ENCODE measurements at regions not wholly inside any gene's neighbourhood (a gene's known extent, or its start where the extent isn't known, plus 50 kb on each side); places are given as distances from the start of the nearest gene placed in this dataset.
A peak's percentile ranks its signal among the peaks of the same experiment; 100 is the strongest.

DNA sequence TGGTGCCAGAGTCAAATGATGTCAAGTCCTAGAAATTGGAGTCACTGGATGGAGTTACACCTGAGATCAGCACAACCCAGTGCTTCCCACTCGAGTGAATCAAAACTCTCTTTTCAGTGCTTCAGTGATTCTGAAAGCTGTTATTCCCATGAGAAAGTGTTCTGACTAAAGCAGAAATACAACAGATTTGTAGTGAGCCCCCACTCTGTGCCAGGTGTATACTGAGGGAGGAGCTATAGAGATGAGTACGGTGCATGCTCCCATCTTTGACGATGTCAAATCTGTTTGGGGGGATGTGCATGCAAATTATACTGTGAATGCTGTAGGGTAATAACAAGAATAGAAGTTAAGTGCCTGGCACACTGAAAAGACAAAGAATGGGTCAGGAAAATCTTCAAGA lies 330.2 kb downstream of the HS3ST1 start:
- H3K27me3 ChIP-seq (ENCODE audit: insufficient read depth, low read length): no peaks in the 10 kb centered on the region
- CTCF ChIA-PET (ENCODE audit: partially characterized antibody): no interaction called here
- no peak overlapping the region for H3K27ac ChIP-seq (ENCODE audit: low read depth, low read length)
- no peaks in the 10 kb centered on the region for H3K36me3 ChIP-seq (ENCODE audit: insufficient read depth, low read length)
- intact Hi-C loops (cut with micrococcal nuclease): no loop called here
- POLR2A ChIA-PET (ENCODE audit: partially characterized antibody): interaction anchor here (1.0 kb wide), 1 partner anchor 17 kb away, joined by 3 read pairs; no protein-coding TSS in a partner anchor
- no peak overlapping the region for H3K4me3 Mint-ChIP-seq
- H3K9me3 ChIP-seq (ENCODE audit: control insufficient read depth in 1 of 2, low read length in 2 of 2): no peaks in the 10 kb centered on the region
- no peak overlapping the region for H3K27ac Mint-ChIP-seq
- no peak overlapping the region for H3K4me3 ChIP-seq (ENCODE audit: low read length in 2 of 2)
- H3K4me1 Mint-ChIP-seq: peaks cover 0 to 9% (median under 1%) of the 10 kb centered on the region in 4 donors
- H3K9me3 Mint-ChIP-seq: peaks cover 0 to 5% (median 0%) of the 10 kb centered on the region in 8 donors
- DNase-seq: no peak
- no peaks in the 10 kb centered on the region for H3K4me1 ChIP-seq (ENCODE audit: insufficient read depth, low read length)
- H3K27me3 Mint-ChIP-seq: no peaks in the 10 kb centered on the region
- H3K36me3 Mint-ChIP-seq: no peaks in the 10 kb centered on the region

- DNase-seq: no peak
- no peak overlapping the region for H3K27ac Mint-ChIP-seq
- no peaks in the 10 kb centered on the region for H3K27me3 Mint-ChIP-seq
- ChIA-PET CTCF (ENCODE audit: partially characterized antibody) (no interaction called here), POLR2A (ENCODE audit: partially characterized antibody) (interaction anchor here (1.0 kb wide), 1 partner anchor 18 kb away, joined by 3 read pairs; no protein-coding TSS in a partner anchor)
- Histone ChIP-seq H3K27ac (ENCODE audit: low read depth, low read length) (no peak overlapping the region), H3K4me3 (ENCODE audit: low read length in 2 of 2) (no peak overlapping the region), H3K27me3 (ENCODE audit: insufficient read depth, low read length) (no peaks in the 10 kb centered on the region), H3K4me1 (ENCODE audit: insufficient read depth, low read length) (no peaks in the 10 kb centered on the region), H3K36me3 (ENCODE audit: insufficient read depth, low read length) (no peaks in the 10 kb centered on the region), H3K9me3 (ENCODE audit: control insufficient read depth in 1 of 2, low read length in 2 of 2) (no peaks in the 10 kb centered on the region)
- intact Hi-C loops (cut with micrococcal nuclease): no loop called here
- H3K9me3 Mint-ChIP-seq: peaks cover 0 to 5% (median 0%) of the 10 kb centered on the region in 8 donors
- H3K4me1 Mint-ChIP-seq: peaks cover 0 to 9% (median under 1%) of the 10 kb centered on the region in 4 donors
- H3K36me3 Mint-ChIP-seq: no peaks in the 10 kb centered on the region
- H3K4me3 Mint-ChIP-seq: no peak overlapping the region
Observed at GRCh38 chr4:11097725-11098124, 331.0 kb downstream of the HS3ST1 start.

DNA sequence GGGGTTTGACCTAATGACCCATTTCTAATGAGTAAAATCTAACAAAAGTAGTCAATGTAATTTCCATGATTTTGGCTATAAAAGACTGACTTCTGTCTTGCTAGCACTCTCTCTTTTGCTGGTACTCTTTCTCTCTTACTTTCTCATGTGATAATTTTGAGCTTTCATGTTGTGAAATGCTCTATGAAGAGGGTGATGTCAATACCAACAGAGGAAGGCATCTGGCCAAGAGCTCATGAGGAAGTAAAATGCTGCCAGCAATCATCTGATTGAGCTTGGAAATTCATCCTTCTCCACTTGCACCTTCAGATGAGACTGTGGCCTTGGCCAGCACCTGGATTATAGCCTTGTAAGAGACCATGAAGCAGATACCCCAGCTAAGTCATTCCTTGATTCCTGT lies 347.7 kb downstream of the HS3ST1 start:
- Mint-ChIP-seq H3K4me1 (no peaks in the 10 kb centered on the region), H3K27ac (no peak overlapping the region), H3K27me3 (no peaks in the 10 kb centered on the region), H3K4me3 (no peak overlapping the region), H3K9me3 (peaks cover 0 to 6% (median 2%) of the 10 kb centered on the region in 8 donors), H3K36me3 (no peaks in the 10 kb centered on the region)
- no peaks in the 10 kb centered on the region for H3K27me3 ChIP-seq (ENCODE audit: insufficient read depth, low read length)
- POLR2A ChIA-PET (ENCODE audit: partially characterized antibody): no interaction called here
- H3K9me3 ChIP-seq (ENCODE audit: control insufficient read depth in 1 of 2, low read length in 2 of 2): no peaks in the 10 kb centered on the region
- no peak overlapping the region for H3K4me3 ChIP-seq (ENCODE audit: low read length in 2 of 2)
- DNase-seq: peak in 1 of 5 donors; percentile 16
- H3K36me3 ChIP-seq (ENCODE audit: insufficient read depth, low read length): no peaks in the 10 kb centered on the region
- H3K4me1 ChIP-seq (ENCODE audit: insufficient read depth, low read length): no peaks in the 10 kb centered on the region
- no peak overlapping the region for H3K27ac ChIP-seq (ENCODE audit: low read depth, low read length)
- CTCF ChIA-PET (ENCODE audit: partially characterized antibody): no interaction called here
- intact Hi-C loops (cut with micrococcal nuclease): no loop called here

DNA sequence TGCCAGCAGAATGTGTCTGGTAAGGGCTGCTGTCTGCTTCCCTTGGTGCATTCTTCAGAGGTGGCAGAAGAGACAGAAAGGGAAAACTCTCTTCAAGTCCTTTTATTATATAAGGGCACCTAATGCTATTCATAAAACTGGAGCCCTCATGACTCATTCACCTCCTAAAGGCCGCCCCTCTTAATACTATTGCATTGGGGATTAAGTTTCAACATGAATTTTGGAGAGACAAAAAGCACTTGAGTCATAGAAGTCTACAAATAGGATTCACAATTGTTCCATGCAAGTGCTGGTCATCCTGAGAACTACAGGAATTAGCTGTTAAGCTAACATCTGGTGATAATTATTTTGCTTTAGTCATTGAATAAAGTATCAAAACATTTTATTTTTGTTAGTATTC lies 349.5 kb downstream of the HS3ST1 start:
- Mint-ChIP-seq H3K9me3 (peaks cover 0 to 6% (median 2%) of the 10 kb centered on the region in 8 donors), H3K36me3 (no peaks in the 10 kb centered on the region), H3K4me1 (no peaks in the 10 kb centered on the region), H3K27ac (no peak overlapping the region), H3K27me3 (no peaks in the 10 kb centered on the region), H3K4me3 (no peak overlapping the region)
- no peaks in the 10 kb centered on the region for H3K9me3 ChIP-seq (ENCODE audit: control insufficient read depth in 1 of 2, low read length in 2 of 2)
- H3K27me3 ChIP-seq (ENCODE audit: insufficient read depth, low read length): no peaks in the 10 kb centered on the region
- no peaks in the 10 kb centered on the region for H3K4me1 ChIP-seq (ENCODE audit: insufficient read depth, low read length)
- no peak for DNase-seq
- intact Hi-C loops (cut with micrococcal nuclease): no loop called here
- no peak overlapping the region for H3K4me3 ChIP-seq (ENCODE audit: low read length in 2 of 2)
- no peak overlapping the region for H3K27ac ChIP-seq (ENCODE audit: low read depth, low read length)
- no peaks in the 10 kb centered on the region for H3K36me3 ChIP-seq (ENCODE audit: insufficient read depth, low read length)
- ChIA-PET CTCF (ENCODE audit: partially characterized antibody) (interaction anchor here (0.7 kb wide), 1 partner anchor 546 kb away, joined by 3 read pairs; no protein-coding TSS in a partner anchor), POLR2A (ENCODE audit: partially characterized antibody) (no interaction called here)

GRCh38 chr4:11074581-11075241 lies 354.0 kb downstream of the HS3ST1 start:
- H3K9me3 Mint-ChIP-seq: peaks cover 0 to 2% (median under 1%) of the 10 kb centered on the region in 8 donors
- intact Hi-C loops (cut with micrococcal nuclease): no loop called here
- H3K9me3 ChIP-seq (ENCODE audit: control insufficient read depth in 1 of 2, low read length in 2 of 2): no peaks in the 10 kb centered on the region
- no peaks in the 10 kb centered on the region for H3K27me3 ChIP-seq (ENCODE audit: insufficient read depth, low read length)
- H3K4me1 Mint-ChIP-seq: no peaks in the 10 kb centered on the region
- DNase-seq: no peak
- H3K4me1 ChIP-seq (ENCODE audit: insufficient read depth, low read length): no peaks in the 10 kb centered on the region
- ChIA-PET CTCF (ENCODE audit: partially characterized antibody) (no interaction called here), POLR2A (ENCODE audit: partially characterized antibody) (no interaction called here)
- H3K27me3 Mint-ChIP-seq: no peaks in the 10 kb centered on the region
- no peak overlapping the region for H3K4me3 Mint-ChIP-seq
- no peak overlapping the region for H3K27ac ChIP-seq (ENCODE audit: low read depth, low read length)
- no peak overlapping the region for H3K27ac Mint-ChIP-seq
- H3K36me3 ChIP-seq (ENCODE audit: insufficient read depth, low read length): no peaks in the 10 kb centered on the region
- H3K4me3 ChIP-seq (ENCODE audit: low read length in 2 of 2): no peak overlapping the region
- no peaks in the 10 kb centered on the region for H3K36me3 Mint-ChIP-seq

GRCh38 chr4:11073621-11074051 lies 355.1 kb downstream of the HS3ST1 start:
- ChIA-PET POLR2A (ENCODE audit: partially characterized antibody) (no interaction called here), CTCF (ENCODE audit: partially characterized antibody) (no interaction called here)
- intact Hi-C loops (cut with micrococcal nuclease): no loop called here
- Mint-ChIP-seq H3K27me3 (no peaks in the 10 kb centered on the region), H3K4me3 (no peak overlapping the region), H3K4me1 (no peaks in the 10 kb centered on the region), H3K27ac (no peak overlapping the region), H3K9me3 (peaks cover 0 to 2% (median under 1%) of the 10 kb centered on the region in 8 donors), H3K36me3 (no peaks in the 10 kb centered on the region)
- Histone ChIP-seq H3K9me3 (ENCODE audit: control insufficient read depth in 1 of 2, low read length in 2 of 2) (no peaks in the 10 kb centered on the region), H3K4me3 (ENCODE audit: low read length in 2 of 2) (no peak overlapping the region), H3K27ac (ENCODE audit: low read depth, low read length) (no peak overlapping the region), H3K4me1 (ENCODE audit: insufficient read depth, low read length) (no peaks in the 10 kb centered on the region), H3K27me3 (ENCODE audit: insufficient read depth, low read length) (no peaks in the 10 kb centered on the region), H3K36me3 (ENCODE audit: insufficient read depth, low read length) (no peaks in the 10 kb centered on the region)
- DNase-seq: peak in 1 of 5 donors; percentile 29

DNA sequence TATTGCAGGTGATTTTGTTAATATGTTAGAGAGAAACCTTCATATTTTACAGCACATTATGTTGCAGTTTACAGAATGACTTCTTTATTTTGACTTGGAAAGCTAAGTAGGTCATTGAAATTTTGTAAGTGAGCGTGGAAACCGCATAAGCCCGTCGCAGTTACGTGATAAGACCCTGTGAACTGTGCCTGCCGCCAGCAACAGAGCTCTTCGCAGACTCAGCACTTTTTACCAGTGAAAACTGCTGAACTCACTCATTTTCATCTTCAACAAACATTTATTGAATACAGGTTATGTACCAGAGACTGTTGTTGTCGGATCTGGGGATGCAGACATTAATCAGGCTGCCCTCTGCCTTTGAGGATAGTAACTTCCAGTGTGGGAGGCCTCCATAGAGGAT lies 355.7 kb downstream of the HS3ST1 start:
- Mint-ChIP-seq H3K9me3 (peaks cover 0 to 2% (median 0%) of the 10 kb centered on the region in 8 donors), H3K4me3 (no peak overlapping the region), H3K4me1 (no peaks in the 10 kb centered on the region), H3K36me3 (no peaks in the 10 kb centered on the region), H3K27me3 (no peaks in the 10 kb centered on the region), H3K27ac (no peak overlapping the region)
- POLR2A ChIA-PET (ENCODE audit: partially characterized antibody): no interaction called here
- Histone ChIP-seq H3K4me1 (ENCODE audit: insufficient read depth, low read length) (no peaks in the 10 kb centered on the region), H3K4me3 (ENCODE audit: low read length in 2 of 2) (no peak overlapping the region), H3K27ac (ENCODE audit: low read depth, low read length) (no peak overlapping the region), H3K9me3 (ENCODE audit: control insufficient read depth in 1 of 2, low read length in 2 of 2) (no peaks in the 10 kb centered on the region), H3K27me3 (ENCODE audit: insufficient read depth, low read length) (no peaks in the 10 kb centered on the region), H3K36me3 (ENCODE audit: insufficient read depth, low read length) (no peaks in the 10 kb centered on the region)
- no peak for DNase-seq
- intact Hi-C loops (cut with micrococcal nuclease): no loop called here
- CTCF ChIA-PET (ENCODE audit: partially characterized antibody): no interaction called here
